Activated CD8-positive, alpha-beta memory T cell treated with anti-CD3 and anti-CD28 coated beads for 4 hours (primary cell): ENCODE measurements at regions not wholly inside any gene's neighbourhood (a gene's known extent, or its start where the extent isn't known, plus 50 kb on each side); places are given as distances from the start of the nearest gene placed in this dataset.

ENCODE experiments used
- DNase-seq, 2 donors: peaks; one replicate each; pipeline ENCODE4 v3.0.0-alpha.2; 2020; ENCODE audit warnings: low read depth in 2 of 2

DNA sequence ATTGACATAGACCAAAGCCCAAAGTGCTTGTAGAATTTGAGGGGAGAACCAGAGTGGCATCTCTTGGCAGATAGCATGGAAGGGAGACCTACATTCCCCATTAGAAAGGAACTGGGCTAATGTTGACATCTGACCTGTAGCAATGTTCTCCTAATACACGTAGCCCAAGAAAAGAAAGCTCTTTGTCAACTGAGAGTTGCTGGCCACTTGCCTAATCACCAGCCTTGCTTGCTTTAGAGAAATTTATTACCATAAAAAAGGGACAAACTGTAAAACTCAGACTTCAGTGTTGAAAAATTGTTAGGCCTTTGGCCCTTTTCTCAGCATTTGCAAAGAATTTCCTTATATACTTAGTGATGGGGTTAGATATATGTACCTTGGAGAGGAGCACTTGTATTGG is 777.5 kb downstream of the MAFB start:
- DNase-seq = no peak

- no peak for DNase-seq
Measured at GRCh38 chr20:39910536-39910935, 778.5 kb downstream of the MAFB start.

GRCh38 chr20:39909447-39909846 is 779.6 kb downstream of the MAFB start:
- no peak for DNase-seq

DNA sequence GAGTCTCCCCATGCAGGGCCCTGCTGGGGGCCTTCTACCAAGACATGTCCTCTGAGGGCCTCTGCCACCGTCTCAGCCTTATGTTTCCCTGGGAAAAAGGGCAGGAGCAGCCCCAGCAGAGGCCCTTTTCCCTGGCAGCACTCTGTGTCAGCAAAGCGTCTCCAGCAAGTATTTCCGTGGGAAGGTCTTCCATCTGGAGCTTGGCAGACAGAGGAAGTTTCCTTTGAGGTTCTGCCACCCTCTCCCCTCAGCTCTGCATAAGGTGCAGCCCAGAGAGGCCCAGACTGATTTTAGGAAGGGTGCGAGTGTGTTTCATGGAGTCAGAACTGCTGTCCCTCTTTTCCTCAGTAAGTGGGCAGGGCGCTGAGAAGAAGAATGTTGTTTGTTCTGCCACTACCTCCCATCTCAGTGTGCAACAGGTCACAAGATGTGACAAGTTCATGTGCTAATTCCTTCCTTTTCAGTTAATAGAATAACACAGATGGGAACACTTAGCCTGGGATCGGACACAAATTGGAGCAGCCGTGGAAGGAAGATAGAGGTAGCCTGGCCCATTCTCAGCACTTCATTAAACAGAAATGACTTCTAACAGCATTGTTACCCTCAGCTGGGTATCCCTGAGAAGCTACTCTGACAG is 784.4 kb downstream of the MAFB start:
- DNase-seq = no peak

- DNase-seq = no peak
Measured at GRCh38 chr20:39903806-39904465, 785.1 kb downstream of the MAFB start.

- DNase-seq = no peak
Measured at GRCh38 chr20:39899881-39900280, 789.2 kb downstream of the MAFB start.

DNA sequence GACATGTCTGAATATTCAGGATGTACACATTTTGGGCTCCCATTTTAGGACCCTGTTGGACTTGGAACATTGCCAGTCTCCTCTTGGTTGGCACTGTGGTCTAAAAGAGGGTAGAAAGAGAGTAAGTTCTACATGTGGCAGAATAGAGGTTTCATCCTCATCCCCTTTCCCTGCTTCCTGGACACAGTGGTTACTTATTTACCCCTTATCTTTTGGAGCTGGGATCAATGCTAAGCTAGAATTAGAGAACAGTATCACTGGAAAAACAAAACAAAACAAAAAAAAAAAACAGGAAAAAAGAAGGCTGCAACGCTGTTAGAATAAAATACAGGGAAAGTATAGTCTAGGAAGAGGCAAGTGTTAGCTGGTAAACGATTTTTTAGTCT is 790.6 kb downstream of the MAFB start:
- no peak for DNase-seq

GRCh38 chr20:39897781-39898466 is 791.1 kb downstream of the MAFB start:
- no peak for DNase-seq

DNA sequence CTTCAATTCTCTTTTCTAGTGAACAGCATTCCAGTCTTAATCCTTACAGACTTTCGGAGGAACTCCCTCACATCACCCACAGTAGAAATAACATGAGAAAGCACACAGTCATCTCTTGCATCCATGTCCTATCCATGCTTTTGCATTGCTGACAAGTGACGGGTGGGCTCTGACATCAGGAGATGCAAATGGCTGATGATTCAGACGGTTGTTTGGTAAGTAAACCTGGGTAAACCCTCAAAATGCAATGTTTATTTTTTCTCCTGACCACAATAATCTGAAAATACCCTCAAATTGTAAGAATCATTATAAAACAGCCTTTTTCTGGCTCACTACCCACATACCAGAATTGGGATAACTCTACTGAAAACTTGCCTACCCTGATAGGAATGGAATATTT is 792.0 kb downstream of the MAFB start:
- DNase-seq = no peak

GRCh38 chr20:39894067-39894466 is 795.0 kb downstream of the MAFB start:
- DNase-seq = no peak

DNA sequence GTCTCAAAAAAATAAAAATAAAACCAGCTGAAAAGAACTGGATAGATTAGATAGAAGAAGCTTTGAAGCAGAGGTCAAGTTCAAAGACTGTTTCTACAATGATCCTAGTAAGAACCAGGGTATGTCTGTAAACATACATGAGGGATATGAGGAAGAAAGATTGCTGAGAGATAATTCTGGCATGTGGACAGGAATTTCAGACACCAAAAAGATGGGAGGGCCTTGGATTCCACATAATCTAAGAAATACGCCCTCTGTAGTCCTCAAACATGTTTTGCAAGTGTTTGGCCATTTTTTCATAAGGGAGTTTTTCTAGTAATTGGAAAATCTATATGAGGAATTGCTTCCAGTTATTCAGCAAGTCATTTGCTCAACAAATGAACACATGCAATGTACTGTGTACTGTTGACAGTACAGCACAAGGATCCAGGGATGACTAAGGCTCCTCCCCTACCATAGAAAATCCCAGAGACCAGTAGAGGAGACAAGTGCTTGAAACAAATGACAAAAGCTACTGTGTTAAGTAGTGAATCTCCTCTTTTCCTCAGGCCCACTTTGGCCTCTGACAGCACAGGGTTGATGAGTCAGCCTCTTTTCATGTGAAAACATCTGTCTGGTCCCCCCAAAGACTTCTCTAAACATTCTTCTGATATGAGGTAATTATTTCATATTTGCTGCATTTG is 795.9 kb downstream of the MAFB start:
- no peak for DNase-seq

DNA sequence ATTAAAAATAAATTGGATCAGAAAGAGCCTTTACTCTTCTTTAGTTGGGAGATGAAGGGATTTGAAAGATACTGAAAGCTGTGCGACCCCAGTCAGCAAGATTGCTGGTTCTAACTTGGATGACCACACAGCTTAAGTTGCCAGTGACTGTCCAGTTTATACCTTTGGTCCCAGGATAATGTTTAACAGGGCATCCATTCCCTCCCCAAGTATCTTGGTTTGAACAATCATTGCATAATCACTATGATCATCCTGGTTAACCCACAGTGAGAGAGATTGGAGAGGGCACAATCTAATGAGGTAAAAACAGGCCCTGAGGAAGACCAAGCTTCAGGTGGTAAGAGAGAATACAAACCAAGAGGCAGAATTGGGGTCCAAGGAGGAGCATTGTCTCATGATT is 798.3 kb downstream of the MAFB start:
- DNase-seq = no peak

GRCh38 chr20:39888310-39888709 is 800.7 kb downstream of the MAFB start:
- DNase-seq = no peak

DNA sequence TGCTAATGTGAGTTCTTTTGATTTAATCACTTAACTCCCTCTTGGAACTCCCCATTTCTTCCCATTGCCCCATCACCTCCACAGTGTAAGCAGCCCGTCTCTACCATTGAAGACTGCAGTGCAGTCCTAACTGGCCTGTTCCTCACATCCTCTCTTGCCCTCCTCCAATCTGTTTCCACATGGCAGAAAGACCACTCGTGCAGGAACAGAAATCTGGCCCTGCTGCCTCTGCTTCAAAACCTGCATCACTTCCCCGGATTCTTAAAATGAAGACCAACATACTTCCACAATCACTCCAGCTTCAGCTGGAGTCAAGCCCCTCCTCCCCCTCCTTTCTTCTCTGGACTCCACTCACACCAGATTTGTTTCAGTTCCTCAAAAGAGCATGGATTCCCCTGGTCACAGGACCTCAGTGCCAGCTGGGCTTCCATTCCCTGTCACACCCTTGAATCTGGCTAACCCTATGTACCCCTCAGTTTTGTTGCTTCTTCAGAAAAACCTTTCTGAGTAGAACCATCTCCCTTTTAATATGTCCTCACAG is 802.3 kb downstream of the MAFB start:
- no peak for DNase-seq

- DNase-seq = no peak
Measured at GRCh38 chr20:39885975-39886649, 802.9 kb downstream of the MAFB start.

GRCh38 chr20:39882806-39883205 is 806.2 kb downstream of the MAFB start:
- no peak for DNase-seq

- DNase-seq = no peak
Measured at GRCh38 chr20:39880890-39881289, 808.1 kb downstream of the MAFB start.

GRCh38 chr20:39879296-39879695 is 809.7 kb downstream of the MAFB start:
- DNase-seq = no peak

DNA sequence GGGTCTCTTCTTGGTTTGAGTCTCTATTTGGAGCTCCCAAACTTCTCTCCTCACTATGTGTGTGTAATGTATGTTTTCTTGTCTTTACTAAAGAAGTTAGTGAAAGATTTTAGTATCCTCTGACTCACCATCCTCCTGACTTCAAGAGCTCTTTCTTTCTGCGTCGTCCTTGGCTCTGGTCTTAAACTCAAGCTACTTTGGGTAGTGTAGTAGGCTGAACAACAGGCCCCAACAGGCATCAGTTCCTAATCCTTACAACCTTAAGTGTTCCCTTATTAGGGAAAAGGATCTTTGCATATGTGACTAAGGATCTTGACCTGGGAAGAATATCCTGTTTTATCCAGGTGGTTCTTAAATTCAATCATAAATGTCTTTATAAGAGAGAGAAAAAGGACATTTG is 810.2 kb downstream of the MAFB start:
- no peak for DNase-seq

GRCh38 chr20:39878320-39878719 is 810.7 kb downstream of the MAFB start:
- DNase-seq = no peak

DNA sequence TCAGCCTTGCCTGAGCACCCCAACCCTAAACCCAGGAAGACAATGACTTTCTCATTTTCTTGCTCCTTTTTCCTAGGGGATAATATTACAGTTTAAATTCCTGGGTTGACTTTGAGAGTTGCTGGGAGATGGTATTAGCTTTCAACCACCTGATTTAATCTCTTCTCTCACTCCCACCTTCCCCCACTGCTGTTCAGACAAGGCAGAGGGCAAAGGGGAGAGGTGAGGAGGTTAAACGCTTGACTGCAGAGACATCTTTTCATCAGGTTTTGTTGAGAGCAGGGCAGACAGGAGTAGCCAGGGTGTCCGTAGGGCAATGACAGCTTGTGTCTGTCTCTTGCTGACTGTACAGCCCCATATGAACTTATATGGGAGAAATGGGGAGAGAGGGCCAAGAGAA is 811.2 kb downstream of the MAFB start:
- no peak for DNase-seq
